T-helper 2 cell (primary cell): ENCODE measurements at regions not wholly inside any gene's neighbourhood (a gene's known extent, or its start where the extent isn't known, plus 50 kb on each side); places are given as distances from the start of the nearest gene placed in this dataset.
"Not testable (repeated sequence)": the region's sequence is repeated elsewhere in the genome, so short reads cannot be mapped to it uniquely, and the experiment has no call there.

Experiments
- DNase-seq, 5 experiments: peaks; one replicate each; pipeline versions ENCODE4 v3.0.0 to v3.0.0-alpha.2; 2012 to 2022

DNA sequence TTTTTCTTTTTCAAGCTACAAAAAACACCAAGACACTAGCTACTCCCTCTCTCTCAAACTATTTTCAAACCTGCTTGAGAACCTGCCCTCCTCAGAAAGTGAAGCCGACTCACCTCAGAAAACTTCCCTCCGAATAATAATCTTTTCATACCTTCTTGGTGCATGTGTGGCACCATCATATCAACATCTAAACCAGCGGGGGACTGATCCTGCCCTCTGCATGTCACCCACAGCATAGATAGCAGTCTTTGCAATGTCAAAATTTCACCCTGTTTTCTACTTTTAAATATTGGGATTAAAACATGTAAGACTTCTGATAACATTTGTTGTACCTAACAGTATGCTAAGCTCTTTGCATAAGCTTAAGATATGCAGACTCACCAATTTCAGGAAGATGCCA, 1260.3 kb downstream of the PLA2G4A start:
- no peak for DNase-seq

DNA sequence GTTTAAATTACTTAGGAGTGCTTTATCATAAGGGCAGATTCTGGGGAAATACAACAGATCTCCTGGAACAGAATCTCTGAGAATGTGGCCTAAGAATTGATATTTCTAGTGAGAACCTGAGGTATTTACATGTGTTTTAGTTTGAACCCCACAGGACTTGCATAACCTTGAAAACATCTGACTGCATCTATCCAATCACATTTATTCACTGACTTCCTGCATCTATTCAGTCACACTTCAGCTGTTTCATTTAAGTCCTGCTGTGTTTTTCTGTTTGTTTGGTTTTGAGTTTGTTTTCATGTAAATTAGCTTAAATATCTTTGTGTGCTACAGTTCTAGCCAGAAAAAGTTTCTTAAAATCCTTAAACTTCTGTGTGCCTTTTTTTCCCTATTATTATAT, 1260.7 kb downstream of the PLA2G4A start:
- no peak for DNase-seq

DNA sequence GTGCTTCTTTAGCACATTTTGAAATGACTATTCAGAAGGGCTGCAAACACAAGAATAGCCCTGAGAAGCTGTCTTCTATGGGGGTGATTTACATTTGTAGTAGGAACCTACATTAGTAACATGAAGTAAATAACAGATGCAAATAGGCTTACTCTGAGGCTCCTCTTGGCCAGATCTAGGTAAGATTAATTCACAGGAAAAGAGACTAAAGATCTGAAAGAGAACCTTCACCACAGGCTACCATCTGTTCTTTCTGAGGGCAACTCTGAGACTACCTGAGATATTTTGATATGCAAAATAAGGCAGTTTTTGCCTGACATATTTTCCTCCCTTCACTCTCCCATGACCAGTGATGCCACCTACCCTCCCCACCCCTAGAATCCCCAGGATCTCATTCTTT, 1267.8 kb downstream of the PLA2G4A start:
- DNase-seq, result no peak

DNA sequence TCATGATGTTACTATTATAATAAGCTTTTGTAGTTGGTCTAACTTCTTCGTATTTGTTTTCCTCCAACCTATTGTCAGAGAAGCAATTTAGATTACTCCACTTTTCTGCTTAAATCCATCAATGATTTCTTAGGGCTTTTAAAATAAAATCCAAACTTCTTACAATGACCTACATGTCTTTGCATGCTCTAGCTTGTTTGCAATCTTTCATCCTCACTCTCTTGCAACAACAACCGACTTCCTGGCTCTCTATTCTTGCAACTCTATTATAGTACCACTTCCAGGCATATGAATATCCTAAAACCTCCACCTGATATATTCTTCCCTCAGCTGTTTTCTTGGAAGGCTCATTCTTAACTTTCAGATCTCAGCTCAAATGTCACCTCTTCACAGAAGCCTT, 1288.7 kb downstream of the PLA2G4A start:
- no peak for DNase-seq

DNA sequence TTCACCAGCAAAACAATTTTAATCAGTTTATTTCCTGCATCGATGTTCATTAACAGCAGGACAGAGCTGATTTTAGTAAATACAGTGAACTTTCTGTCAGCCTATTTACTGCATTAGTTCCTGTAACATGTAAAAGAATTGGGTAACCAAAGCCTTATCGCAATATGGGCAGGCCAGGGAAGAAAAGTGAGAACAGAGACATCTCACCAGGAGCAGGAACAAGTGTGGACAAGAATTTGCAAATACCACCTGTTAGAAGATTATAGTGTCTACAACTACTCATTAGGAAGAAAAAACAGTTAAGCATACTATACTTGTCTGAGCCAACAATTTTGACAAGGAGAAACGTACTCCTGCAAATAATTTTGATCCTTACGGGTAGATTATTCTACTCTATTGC, 1293.9 kb downstream of the PLA2G4A start:
- no peak for DNase-seq

DNA sequence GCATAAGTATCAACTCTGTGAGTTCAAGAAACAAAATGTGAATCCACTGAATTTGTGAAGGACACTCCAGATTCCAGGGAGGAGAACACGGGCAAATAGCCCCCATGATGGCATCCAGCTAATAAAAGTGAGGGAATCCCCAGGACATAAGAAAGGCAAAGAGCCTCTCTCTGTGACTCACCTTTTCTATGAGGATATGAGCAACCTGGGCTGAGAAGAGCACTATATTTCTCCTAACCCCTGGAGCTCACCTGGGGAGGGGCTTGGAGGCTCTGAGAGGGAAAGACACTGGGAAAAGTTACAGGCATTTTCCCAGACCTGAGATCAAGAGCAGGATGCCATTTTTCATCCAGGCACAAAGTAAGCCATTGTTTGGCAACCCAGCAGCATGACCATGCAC, 1298.8 kb downstream of the PLA2G4A start:
- DNase-seq, result no peak

DNA sequence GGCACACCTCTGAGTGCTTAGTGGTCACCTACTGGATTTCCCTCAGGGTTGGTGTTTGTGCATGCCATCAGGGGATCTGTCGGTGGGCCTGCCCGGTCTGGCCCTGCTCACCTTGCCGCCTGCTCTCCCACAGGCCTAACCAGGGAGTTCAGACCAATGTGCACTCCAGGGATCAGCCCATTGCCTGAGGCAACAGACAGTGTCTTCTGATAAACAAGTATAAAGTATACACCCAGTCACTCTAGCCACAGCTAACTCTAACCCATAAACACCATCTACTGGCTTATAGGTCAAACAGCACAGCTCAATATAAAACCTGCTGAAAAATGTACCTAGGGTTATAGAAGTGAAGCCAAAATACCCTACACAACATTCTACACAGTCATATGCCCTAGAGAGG, 1300.0 kb downstream of the PLA2G4A start:
- DNase-seq, result no peak

DNA sequence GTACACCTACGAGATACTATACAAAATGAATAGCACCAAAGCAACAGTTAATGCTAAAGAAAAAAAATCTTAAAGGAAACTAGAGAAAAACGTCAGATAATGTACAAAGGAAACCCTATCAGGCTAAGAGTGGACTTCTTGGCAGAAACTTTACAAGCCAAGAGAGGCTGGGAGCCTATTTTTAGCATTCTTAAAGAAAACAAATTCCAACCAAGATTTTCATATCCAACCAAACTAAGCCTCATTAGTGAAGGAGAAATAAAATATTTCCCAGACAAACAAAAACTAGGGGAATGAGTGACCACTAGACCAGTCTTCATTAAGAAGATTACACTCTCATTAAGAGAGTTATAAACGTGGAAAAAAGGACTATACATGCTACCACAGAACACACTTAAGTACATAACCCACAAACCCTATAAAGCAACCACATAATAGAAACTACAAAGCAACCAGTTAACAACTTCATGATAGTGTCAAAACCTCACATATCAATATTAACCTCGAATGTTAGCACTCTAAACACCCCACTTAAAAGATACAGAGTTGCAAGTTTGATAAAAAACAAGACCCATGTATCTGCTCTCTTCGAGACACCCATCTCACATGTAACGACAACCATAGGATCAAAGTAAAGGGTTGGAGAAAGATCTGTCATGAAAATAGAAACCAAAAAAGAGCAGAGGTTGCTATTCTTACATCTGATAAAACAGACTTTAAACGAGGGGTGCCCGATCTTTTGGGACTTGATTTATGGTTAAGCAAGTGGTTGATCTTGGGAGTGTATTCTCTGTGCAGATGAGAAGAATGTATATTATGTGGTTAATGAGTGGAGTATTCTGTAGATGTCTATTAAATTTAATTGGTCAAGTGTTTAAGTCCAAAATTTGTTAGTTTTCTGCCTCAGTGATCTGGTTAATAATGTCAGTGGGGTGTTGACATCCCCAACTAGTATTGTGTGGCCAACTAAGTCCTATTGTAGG, 1301.4 kb downstream of the PLA2G4A start:
- DNase-seq, result no peak

DNA sequence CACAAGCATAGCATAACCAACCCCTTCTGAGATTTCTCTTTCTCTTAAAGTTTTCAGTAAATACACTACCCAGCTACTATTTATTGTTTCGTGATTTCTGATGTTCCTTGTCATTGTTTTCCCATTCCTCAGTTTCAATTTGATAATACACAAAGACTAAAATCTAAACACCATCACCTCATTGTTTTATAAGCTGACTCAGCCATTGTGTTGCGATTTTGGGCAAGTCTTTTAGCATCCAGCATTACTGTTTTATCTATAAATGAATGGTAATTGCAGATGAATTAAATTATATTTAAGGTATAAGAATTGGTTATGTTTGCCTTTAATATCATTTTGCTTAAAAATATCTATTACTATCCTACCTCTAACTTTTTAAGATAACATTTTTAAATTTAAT, 1308.5 kb downstream of the PLA2G4A start:
- DNase-seq, result no peak

DNA sequence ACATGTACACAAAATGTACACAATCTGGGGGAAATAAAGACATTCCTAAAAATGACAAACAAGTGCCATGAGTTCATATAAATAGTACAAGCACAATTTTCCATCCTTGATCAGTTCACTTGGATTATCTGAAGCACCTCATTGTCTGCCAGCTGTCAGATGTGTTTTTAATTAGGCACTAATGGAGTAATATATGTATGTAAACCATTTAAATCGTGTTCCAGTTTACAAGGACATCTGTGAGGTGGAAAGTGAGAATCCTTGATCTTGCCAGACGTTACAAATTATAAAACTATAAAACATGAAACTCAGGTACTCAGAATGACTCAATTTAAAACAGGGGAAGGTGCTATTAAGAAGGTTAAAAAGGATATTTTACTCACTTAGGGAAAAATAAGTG, 1312.2 kb downstream of the PLA2G4A start:
- DNase-seq, result no peak

DNA sequence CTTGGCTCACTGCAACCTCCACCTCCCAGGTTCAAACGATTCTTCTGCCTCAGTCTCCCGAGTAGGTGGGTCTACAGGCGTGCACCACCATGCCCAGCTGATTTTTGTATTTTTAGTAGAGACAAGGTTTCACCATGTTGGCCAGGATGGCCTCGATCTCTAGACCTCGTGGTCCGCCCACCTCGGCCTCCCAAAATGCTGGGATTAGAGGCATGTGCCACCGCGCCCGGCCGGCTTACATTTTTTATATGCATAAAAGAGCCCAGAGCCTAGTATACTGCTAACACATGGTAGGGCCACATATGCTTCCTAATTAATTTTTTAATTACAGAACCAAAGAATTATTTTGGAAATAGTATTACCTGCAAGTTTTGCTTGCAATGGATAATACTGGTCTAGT, 1325.4 kb downstream of the PLA2G4A start:
- DNase-seq, result no peak

DNA sequence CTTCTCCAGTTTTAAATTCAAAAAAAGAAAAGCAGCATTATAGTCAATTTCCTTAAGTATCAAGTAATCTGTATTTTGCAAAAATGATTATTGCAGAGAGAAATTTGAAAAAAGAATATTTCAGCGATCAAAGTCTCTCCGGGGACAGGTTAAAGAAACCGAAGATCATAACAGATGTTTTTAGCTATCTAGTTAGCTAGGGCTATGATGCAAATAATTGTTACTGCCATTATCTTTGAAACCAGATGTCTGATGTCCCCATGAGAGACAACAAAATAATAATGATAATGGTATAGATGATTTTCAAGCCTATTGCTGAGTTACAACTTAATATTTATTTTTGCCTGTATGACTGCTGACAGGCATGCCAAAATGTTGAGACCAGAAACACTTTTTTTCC, 1326.0 kb downstream of the PLA2G4A start:
- no peak for DNase-seq

DNA sequence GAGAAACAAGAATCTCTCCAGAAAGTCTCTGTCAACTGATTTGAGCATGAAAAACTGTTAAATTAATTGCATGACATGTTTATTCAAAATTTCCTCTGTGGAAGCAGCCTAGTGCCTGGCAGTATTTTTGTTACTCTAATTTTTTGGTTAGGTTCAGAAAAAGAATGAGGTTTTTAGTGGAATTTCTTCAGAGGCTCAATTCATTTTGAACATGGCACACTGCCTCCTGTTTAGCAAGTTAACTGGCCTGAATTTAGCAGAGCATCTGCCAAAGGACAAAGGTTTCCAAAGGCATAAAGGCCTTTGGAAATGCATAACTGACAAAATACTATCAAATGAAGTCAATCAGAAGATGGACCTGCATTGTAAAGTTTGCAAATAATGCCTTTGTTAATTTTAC, 1326.5 kb downstream of the PLA2G4A start:
- DNase-seq, result no peak

DNA sequence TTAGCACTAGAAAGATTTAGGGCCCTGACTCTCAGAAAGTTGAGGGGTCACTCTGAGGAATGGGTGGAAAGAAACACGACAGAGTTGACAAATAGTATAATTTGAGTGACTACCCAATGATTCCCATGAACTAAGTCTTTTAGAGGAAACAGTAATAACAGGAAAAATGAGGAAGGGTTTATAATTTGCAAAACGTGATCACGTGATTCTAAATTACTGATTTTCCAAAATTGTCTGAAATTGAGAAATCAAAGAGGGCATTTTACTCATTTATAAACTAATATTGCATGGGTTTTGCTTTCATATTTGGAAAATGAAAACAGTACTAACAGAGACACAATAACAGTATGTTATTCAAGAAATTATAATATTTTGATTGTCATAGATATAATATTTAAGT, 1335.7 kb downstream of the PLA2G4A start:
- DNase-seq, result no peak

DNA sequence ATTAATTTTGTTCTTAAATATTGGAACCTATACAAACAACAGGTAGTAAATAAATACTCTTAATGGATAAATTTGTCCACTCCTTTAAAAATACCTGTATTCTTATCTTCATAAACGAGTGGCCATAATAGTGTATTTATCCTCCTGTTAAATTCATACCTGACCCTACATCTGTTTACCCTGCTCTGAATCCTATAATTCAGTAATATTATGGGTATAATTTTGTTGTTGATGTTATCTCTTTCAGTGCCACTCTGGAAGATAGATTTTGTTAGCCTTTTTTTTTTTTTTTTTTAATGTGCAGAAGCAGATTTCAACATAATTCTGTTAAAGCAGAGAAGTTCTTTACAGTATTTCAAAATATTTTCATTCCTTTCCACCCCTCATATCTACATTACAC, 1337.9 kb downstream of the PLA2G4A start:
- no peak for DNase-seq

DNA sequence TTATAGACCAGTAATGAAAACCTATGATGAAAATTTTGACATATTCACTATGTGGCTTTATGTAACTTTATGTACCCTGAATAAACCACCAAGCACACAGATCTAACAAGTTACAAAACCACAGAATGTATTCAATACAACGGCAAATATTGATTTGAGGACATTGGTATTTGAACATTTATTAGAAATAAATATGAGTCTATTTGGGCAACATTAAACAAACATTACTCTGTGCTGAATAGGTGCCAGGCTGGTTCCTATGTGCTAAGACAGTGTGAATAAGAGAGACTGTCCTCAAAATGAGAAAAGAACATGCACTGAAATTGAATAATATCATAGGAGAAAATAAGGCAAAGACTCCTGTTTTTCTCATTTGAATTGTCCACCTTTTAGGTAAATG, 1341.2 kb downstream of the PLA2G4A start:
- no peak for DNase-seq

DNA sequence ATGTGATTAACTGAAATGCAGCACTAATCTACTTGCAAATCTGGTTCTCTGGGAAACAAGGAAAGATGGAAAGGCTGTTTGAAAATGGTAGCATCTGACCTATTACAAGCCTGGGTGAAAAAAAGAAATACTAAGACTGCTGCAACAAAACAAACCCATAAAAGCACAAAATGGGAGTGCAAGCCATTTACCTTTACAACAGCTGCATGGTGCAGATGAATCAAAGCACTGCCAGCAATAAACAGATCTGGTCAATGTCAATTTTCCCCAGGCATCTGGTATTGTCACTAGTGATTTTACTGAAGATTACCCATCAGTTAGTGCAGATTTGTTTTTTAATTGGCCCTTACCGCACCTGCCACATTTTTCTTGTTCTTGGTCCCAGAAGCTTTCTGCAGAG, 1341.7 kb downstream of the PLA2G4A start:
- DNase-seq, result no peak

DNA sequence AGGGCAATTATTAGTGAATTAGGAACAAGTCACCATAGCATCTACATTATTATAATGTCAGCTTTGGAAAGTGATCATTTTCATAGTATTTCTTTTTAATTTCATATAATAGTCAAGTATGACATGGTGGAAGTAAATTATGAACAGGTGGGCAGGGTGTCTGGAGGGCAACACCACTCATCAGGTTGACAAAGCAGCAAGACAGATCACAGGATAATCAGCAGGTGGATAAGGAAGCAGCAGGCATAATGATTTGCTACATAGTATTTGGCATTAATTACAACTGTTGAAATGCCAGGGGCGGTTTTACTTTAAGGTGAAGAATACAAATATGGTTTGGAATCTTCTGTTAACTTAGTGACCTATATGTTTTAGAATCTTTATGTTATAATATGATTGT, 1342.2 kb downstream of the PLA2G4A start:
- DNase-seq, result no peak

DNA sequence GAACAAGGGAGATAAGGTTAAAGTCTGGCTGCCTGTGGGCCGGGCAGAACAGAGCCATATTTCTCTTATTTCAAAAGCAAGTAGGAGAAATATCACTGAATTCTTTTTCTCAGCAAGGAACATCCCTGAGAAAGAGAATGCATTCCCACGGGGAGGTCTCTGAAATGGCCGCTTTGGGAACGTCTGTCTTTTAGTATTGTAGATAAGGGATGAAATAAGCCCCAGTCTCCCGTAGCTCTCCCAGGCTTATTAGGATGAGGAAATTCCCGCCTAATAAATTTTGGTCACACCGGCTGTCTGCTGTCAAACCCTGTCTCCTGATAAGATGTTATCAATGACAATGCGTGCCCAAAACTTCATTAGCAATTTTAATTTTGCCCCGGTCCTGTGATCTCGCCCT, 1353.3 kb downstream of the PLA2G4A start:
- not testable (repeated sequence) for DNase-seq

DNA sequence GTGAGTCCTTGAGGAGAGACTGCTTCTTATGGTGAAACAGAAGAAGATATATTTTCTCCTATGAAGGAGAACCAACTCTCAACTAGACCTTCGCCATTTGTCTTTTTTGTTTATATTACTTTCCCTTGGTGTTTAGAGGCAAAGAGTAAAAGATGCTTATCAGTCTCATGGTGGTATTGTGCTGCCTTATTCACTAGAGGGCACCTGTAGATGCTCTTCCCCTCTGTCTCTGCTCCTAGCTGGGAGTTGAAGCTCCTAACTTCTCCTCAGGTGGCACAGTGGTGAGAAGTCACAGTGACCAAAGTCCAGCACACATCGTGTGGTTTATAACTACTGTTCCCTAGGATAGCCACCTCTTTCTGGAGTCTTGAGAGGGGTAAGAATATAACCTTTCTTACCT, 1359.6 kb downstream of the PLA2G4A start:
- no peak for DNase-seq

DNA sequence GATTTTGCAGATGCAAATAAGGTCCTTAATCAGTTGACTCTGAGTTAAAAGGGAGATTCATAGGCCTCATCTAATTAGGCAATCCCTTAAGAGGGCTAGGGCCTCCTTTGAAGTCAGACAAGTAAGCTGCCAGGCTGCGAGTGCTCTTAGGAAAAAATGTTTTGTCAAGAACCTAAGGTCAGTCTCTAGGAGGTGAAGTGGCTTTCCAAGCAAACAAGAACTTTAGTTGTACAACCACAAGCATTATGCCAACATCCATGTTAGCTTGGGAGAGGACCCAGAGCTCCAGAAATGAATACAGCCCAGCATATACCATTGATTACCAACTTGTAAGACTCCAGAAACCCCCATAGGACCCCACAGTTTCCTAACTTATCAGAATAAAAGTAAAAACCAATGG, 1366.2 kb downstream of the PLA2G4A start:
- DNase-seq, result no peak

DNA sequence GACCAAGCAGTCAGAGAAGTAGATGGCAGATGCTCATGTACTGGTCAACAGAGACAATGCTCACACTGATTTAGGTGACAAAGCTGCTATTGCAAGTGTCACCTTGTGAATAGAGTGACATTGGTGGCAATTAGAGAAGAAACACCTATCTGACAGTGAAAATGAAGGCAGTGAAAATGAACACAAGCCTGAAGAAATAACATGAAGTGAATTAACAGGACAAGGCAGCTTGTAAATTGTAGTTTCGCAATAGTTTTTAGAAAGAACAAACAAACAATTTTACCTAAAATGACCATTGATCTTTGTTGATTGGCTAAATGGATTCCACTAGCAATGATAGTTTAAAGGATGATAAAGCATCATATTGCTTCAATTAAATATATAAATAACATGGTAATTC, 1389.5 kb downstream of the PLA2G4A start:
- no peak for DNase-seq

DNA sequence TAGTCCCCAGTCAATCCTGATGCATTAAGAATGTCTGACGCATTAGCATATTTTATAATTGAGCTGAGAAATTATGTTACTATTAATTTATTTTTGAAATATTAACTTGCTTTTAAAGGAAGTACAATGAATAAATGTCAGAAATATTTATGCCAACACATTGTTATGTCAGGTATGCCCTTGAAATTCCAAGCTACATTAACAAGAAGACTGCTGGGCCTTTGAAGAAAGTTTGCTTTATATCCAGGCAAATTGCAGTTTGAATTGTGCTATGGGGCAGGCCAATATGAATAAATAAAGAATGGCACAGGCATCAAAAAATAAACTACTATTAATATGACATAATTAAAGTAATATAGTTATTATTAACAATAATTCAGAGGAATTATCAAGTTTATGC, 1391.3 kb downstream of the PLA2G4A start:
- DNase-seq, result no peak

DNA sequence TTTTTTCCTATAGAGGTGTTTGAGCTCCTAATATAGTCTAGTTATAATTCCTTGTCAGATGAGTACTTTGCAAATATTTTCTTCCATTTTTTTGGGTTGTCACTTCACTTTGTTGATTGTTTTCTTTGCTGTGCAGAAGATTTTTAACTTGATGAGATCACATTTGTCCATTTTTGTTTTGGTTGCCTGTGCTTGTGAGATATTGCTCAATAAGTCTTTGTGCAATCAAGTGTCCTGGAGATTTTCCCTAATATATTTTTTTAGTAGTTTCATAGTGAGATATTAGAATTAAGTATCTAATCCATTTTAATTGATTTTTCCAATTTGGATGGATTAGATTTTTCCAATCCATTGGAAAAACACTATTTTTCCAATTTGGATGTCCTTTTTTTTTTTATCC, 1395.5 kb downstream of the PLA2G4A start:
- no peak for DNase-seq

DNA sequence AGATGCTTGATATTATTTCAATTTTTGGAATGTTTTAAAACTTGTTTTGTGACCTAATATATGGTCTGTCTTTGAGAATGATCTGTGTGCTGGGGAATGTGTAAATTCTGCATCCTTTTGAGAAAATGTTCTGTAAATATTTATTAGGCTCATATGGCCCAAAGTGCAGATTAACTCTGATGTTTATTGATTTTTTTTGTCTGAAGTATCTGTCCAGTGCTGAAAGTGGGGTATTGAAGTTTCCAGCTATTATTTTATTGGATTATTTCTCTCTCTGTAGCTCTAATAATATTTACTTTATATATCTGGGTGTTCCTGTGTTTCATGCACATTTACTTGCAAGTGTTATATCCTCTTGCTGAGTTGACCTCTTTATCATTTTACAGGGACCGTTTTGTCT, 1397.2 kb downstream of the PLA2G4A start:
- no peak for DNase-seq
